Heart left ventricle (tissue), 16 donors: ENCODE measurements at regions not wholly inside any gene's neighbourhood (a gene's known extent, or its start where the extent isn't known, plus 50 kb on each side); places are given as distances from the start of the nearest gene placed in this dataset.

Experiments used
- ATAC-seq, 4 donors: fragments of 200-7000 bp; cut with Tn5 transposase; one replicate each; pipeline ENCODE4 v1.9.1; 2020 to 2022; ENCODE audit warnings: moderate library complexity in 4 of 4, mild to moderate bottlenecking in 3 of 4, moderate number of reproducible peaks in 1 of 4
- DNase-seq, 5 donors: peaks; one replicate each; pipeline ENCODE4 v3.0.0-alpha.2; 2020
- H3K27ac ChIP-seq, 12 donors: fragments of 200-600 bp; sonication (generic) in 4 of 12; one replicate each; pipeline versions ENCODE4 v1.5.0 to v1.8.0; 2016 to 2022; ENCODE audit warnings: mild to moderate bottlenecking in 2 of 12
- H3K27me3 ChIP-seq, 9 donors: fragments of 200-600 bp; sonication (generic) in 2 of 9; one replicate each; pipeline versions ENCODE4 v1.5.1 to v1.8.0; 2016 to 2022; ENCODE audit warnings: mild to moderate bottlenecking in 3 of 9
- H3K36me3 ChIP-seq, 9 donors: fragments of 200-600 bp; sonication (generic) in 2 of 9; one replicate each; pipeline versions ENCODE4 v1.5.0 to v1.8.0; 2018 to 2022; ENCODE audit warnings: mild to moderate bottlenecking in 2 of 9
- H3K4me1 ChIP-seq, 12 donors: fragments of 200-600 bp; sonication (generic) in 4 of 12; one replicate each; pipeline versions ENCODE4 v1.5.0 to v1.8.0; 2016 to 2022; ENCODE audit warnings: mild to moderate bottlenecking in 3 of 12
- H3K4me3 ChIP-seq, 12 donors: fragments of 200-600 bp; sonication (generic) in 4 of 12; one replicate each; pipeline versions ENCODE4 v1.5.0 to v1.8.0; 2017 to 2022; ENCODE audit warnings: mild to moderate bottlenecking in 9 of 12, moderate library complexity in 4 of 12
- H3K9me3 ChIP-seq, 12 donors: fragments of 200-600 bp; sonication (generic) in 4 of 12; one replicate each; pipeline versions ENCODE4 v1.5.0 to v1.8.0; 2016 to 2022; ENCODE audit warnings: mild to moderate bottlenecking in 1 of 12
- CTCF ChIP-seq, 12 donors: fragments of 200-600 bp; sonication (generic) in 4 of 12; IDR thresholded peaks; one replicate each; pipeline versions ENCODE4 v1.5.0 to v1.8.0; 2018 to 2022; ENCODE audit warnings: antibody characterized with exemption in 12 of 12, mild to moderate bottlenecking in 5 of 12
- POLR2A ChIP-seq, 2 donors: fragments of 450-650 bp; IDR thresholded peaks; one replicate each; pipeline ENCODE4 v1.6.1; 2017; ENCODE audit warnings: antibody characterized with exemption in 2 of 2, mild to moderate bottlenecking in 2 of 2, moderate library complexity in 2 of 2
- WGBS, 4 donors: extraction: QIAGEN DNeasy Blood & Tissue Kit in 2 of 4; methylation state at CpG; one replicate each; pipeline versions ENCODE4 v1.1.5 to v1.1.7; 2013 to 2018; 5-methylcytosine and 5-hydroxymethylcytosine counted together
- intact Hi-C, 10 donors: fragments of 100-400 bp; cut with DNase I; formaldehyde crosslinking; loops; one replicate each; pipeline versions ENCODE4 v1.11.1 to v1.14.2; 2022
- donor health status: ischemic (EF 13 %, LVEDD 7.1; RV severe dilation, severe dysfunction).
- donor health status: healthy with polysubstance abuse.
- donor health status: DM: no; HTN: yes; CAD: no.
- donor health status: DM: no; HTN: no; CAD: no.
- donor health status: ischemic (EF 25% LVEDD 6.9; RV normal size, moderate dysfunction).
- donor health status: ischemic (EF 25% LVEDD 5.7; RV mildly dilated, moderate dysfunction).
- donor health status: healthy.
- donor health status: DM: yes; HTN: yes; CAD: no.
- donor health status: ischemic (EF 35%, LVEDD 5.7; RV mildly dilated, moderate dysfunction).
- donor health status: nonischemic (EF 11% LVEDD 7.7; RV severe dilation, severe dysfunction).
- donor health status: DM: yes; HTN: yes; CAD: no.
- donor health status: PGD.
- donor health status: ischemic (EF 29% LVEDD 5.4; RV normal size, mild dysfunction).
- donor health status: nonischemic (EF 23%, LVEDD 6.1; RV moderate dilation, normal function).

DNA sequence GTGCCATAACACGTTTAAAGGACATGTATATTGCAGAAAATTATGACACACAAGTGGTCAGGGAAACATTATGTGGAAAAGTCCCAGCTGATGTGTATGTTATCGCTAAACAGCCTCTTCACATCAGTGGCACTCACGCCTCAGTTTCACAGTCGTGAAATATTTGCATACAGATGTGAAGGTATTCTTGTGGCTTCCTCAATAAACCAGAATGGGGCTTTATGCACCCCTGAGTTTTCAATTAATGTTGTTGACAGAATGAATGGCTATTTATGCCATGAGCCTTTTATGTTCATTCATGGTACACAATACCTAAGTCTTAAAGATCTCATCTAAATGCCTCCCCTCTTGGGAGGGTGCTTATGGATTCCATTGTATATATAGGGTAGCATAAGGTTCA, 202.1 kb upstream of the ADGRL2 start:
- no peaks in the 10 kb centered on the region for H3K4me1 ChIP-seq
- intact Hi-C loops = no loop called here
- ATAC-seq = no peak
- TF ChIP-seq POLR2A (IDR thresholded peaks at IDR 0.05) = no peak
- TF ChIP-seq CTCF (IDR thresholded peaks at IDR 0.05) = no peak
- no peak overlapping the region for H3K4me3 ChIP-seq
- no peaks in the 10 kb centered on the region for H3K36me3 ChIP-seq
- no peaks in the 10 kb centered on the region for H3K9me3 ChIP-seq
- H3K27ac ChIP-seq = no peak overlapping the region
- no peak for DNase-seq
- H3K27me3 ChIP-seq = no peaks in the 10 kb centered on the region
- 93 to 94% (median 94%) methylated on average over 4 of the region's 4 CpGs for WGBS, 4 donors

GRCh38 chr1:81597720-81598426, 202.9 kb upstream of the ADGRL2 start:
- TF ChIP-seq POLR2A (IDR thresholded peaks at IDR 0.05) (no peak), CTCF (IDR thresholded peaks at IDR 0.05) (no peak)
- DNase-seq = no peak

DNA sequence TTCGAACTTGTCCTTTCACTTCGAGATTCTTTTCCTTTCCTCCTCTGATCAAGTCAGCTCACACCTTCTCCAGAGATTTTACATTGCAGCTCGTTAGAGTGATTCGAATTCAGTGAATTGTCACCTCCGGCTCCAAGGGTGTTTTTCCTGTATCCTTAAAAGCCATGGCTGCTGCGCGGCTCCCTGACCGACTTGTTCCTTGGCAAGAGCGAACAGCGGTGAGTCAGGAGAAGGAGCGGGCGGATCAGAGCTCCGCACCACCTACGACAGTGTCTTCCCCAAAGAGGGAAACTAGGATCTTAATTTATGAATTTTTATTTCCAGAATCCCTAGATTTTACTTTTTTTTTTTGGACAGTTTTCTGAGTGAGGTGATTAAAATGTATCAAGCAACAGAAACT, 204.4 kb upstream of the ADGRL2 start:
- ATAC-seq (no peak), DNase-seq (no peak)
- Histone ChIP-seq H3K4me1 (no peaks in the 10 kb centered on the region), H3K27me3 (no peaks in the 10 kb centered on the region), H3K9me3 (no peaks in the 10 kb centered on the region), H3K4me3 (no peak overlapping the region), H3K27ac (no peak overlapping the region), H3K36me3 (no peaks in the 10 kb centered on the region)
- intact Hi-C loops = no loop called here
- TF ChIP-seq CTCF (IDR thresholded peaks at IDR 0.05) (no peak), POLR2A (IDR thresholded peaks at IDR 0.05) (no peak)
- 92 to 96% (median 95%) methylated on average over 14 of the region's 14 CpGs for WGBS, 4 donors

More at GRCh38 chr1:81597720-81598426, 202.9 kb upstream of the ADGRL2 start:
- ATAC-seq = no peak
- Histone ChIP-seq H3K27me3 (no peaks in the 10 kb centered on the region), H3K9me3 (no peaks in the 10 kb centered on the region), H3K27ac (no peak overlapping the region), H3K36me3 (no peaks in the 10 kb centered on the region), H3K4me1 (no peaks in the 10 kb centered on the region), H3K4me3 (no peak overlapping the region)
- WGBS, 4 donors = 72 to 97% (median 92%) methylated on average over 3 of the region's 3 CpGs
- intact Hi-C loops = no loop called here

GRCh38 chr1:81594206-81594605, 206.5 kb upstream of the ADGRL2 start:
- intact Hi-C loops = no loop called here
- WGBS, 4 donors = 62 to 73% (median 69%) methylated on average over 1 of the region's 1 CpG
- no peak for ATAC-seq
- Histone ChIP-seq H3K36me3 (no peaks in the 10 kb centered on the region), H3K4me3 (no peak overlapping the region), H3K27me3 (no peaks in the 10 kb centered on the region), H3K27ac (no peak overlapping the region), H3K9me3 (no peaks in the 10 kb centered on the region), H3K4me1 (no peaks in the 10 kb centered on the region)
- DNase-seq = no peak
- TF ChIP-seq POLR2A (IDR thresholded peaks at IDR 0.05) (no peak), CTCF (IDR thresholded peaks at IDR 0.05) (no peak)
